HEK293 (cell line): ENCODE measurements at regions not wholly inside any gene's neighbourhood (a gene's known extent, or its start where the extent isn't known, plus 50 kb on each side); places are given as distances from the start of the nearest gene placed in this dataset.

Source experiments
- CTCF ChIA-PET: fragments of 350-600 bp; formaldehyde crosslinking; extraction: SDS; loops from one replicate; lab custom pipeline; 2021; ENCODE audit warnings: antibody characterized with exemption; lab: Yijun Ruan, JAX
- POLR2A ChIA-PET: fragments of 300-600 bp; formaldehyde crosslinking; extraction: SDS; loops from one replicate; lab custom pipeline; 2020; ENCODE audit warnings: antibody characterized with exemption, inconsistent platforms; lab: Yijun Ruan, JAX
- H3K27ac ChIP-seq: fragments of 200-500 bp; sonication (Bioruptor generic); 2 replicates; pipeline ENCODE4 v1.5.1; 2014; ENCODE audit warnings: low read depth, low read length, control low read depth, inconsistent platforms; ENCODE audit errors: extremely low read depth
- H3K36me3 ChIP-seq, 2 experiments: fragments of 200-500 bp in 1 of 2; sonication (Bioruptor generic) in 1 of 2; 1 replicate in 1 of 2; 2 replicates in 1 of 2; pipeline ENCODE4 v1.5.1; 2014 to 2017; ENCODE audit warnings: inconsistent platforms in 2 of 2, low read length in 2 of 2; ENCODE audit not compliant: control insufficient read depth in 2 of 2, insufficient read depth in 1 of 2
- H3K4me1 ChIP-seq: fragments of 200-500 bp; sonication (Bioruptor generic); 2 replicates; pipeline ENCODE4 v1.5.1; 2014; ENCODE audit warnings: mild to moderate bottlenecking, low read length, inconsistent platforms; ENCODE audit not compliant: control insufficient read depth, insufficient read depth
- H3K4me3 ChIP-seq: 2 replicates; pipeline ENCODE4 v1.5.1; 2011; ENCODE audit warnings: low read depth, mild to moderate bottlenecking, control low read depth, low read length, moderate library complexity
- H3K9me3 ChIP-seq: fragments of 200-500 bp; sonication (Bioruptor generic); 2 replicates; pipeline ENCODE4 v1.5.1; 2014; ENCODE audit warnings: low read depth, low read length, inconsistent platforms; ENCODE audit not compliant: control insufficient read depth, insufficient read depth
- BCL11B ChIP-seq: fragments of 450-650 bp; formaldehyde crosslinking; IDR thresholded peaks from 2 replicates; pipeline ENCODE4 v1.5.1; 2016; ENCODE audit warnings: low read depth, missing biosample characterization, missing genetic modification characterization
- PRDM4 ChIP-seq: fragments of 450-650 bp; formaldehyde crosslinking; IDR thresholded peaks from 2 replicates; pipeline ENCODE4 v1.5.1; 2017; ENCODE audit warnings: missing biosample characterization, missing genetic modification characterization
- REST ChIP-seq: fragments of 450-650 bp; formaldehyde crosslinking; IDR thresholded peaks from 2 replicates; pipeline ENCODE4 v1.5.1; 2016; ENCODE audit warnings: missing biosample characterization, missing genetic modification characterization
- ZBTB17 ChIP-seq: fragments of 450-650 bp; formaldehyde crosslinking; IDR thresholded peaks from 2 replicates; pipeline ENCODE4 v1.5.1; 2016; ENCODE audit warnings: missing biosample characterization, missing genetic modification characterization
- ZBTB20 ChIP-seq: fragments of 450-650 bp; formaldehyde crosslinking; IDR thresholded peaks from 2 replicates; pipeline ENCODE4 v1.5.1; 2016; ENCODE audit warnings: missing biosample characterization, missing genetic modification characterization
- ZNF140 ChIP-seq: fragments of 450-650 bp; formaldehyde crosslinking; IDR thresholded peaks from 2 replicates; pipeline ENCODE4 v1.5.1; 2016; ENCODE audit warnings: missing biosample characterization, missing genetic modification characterization
- ZNF148 ChIP-seq: fragments of 450-650 bp; formaldehyde crosslinking; IDR thresholded peaks from 2 replicates; pipeline ENCODE4 v1.5.0; 2017; ENCODE audit warnings: missing biosample characterization, missing genetic modification characterization, borderline replicate concordance
- ZNF354C ChIP-seq: fragments of 450-650 bp; formaldehyde crosslinking; IDR thresholded peaks from 2 replicates; pipeline ENCODE4 v1.5.1; 2016; ENCODE audit warnings: missing biosample characterization, missing genetic modification characterization, low read depth, borderline replicate concordance
- ZNF366 ChIP-seq: fragments of 450-650 bp; formaldehyde crosslinking; conservative IDR thresholded peaks from 2 replicates; pipeline ENCODE4 v1.5.1; 2016; ENCODE audit warnings: missing biosample characterization, missing genetic modification characterization
- ZNF529 ChIP-seq: fragments of 450-650 bp; formaldehyde crosslinking; IDR thresholded peaks from 2 replicates; pipeline ENCODE4 v1.5.1; 2017; ENCODE audit warnings: missing genetic modification characterization, missing biosample characterization; ENCODE audit not compliant: insufficient replicate concordance
- ZNF624 ChIP-seq: fragments of 450-650 bp; formaldehyde crosslinking; IDR thresholded peaks from 2 replicates; pipeline ENCODE4 v1.5.1; 2017; ENCODE audit warnings: missing biosample characterization, missing genetic modification characterization
- ZNF776 ChIP-seq: fragments of 450-650 bp; formaldehyde crosslinking; IDR thresholded peaks from 2 replicates; pipeline ENCODE4 v1.5.0; 2017; ENCODE audit warnings: missing biosample characterization, missing genetic modification characterization, borderline replicate concordance

- H3K36me3 ChIP-seq, result no peaks in the 10 kb centered on the region
- ChIA-PET POLR2A (no interaction called here), CTCF (no interaction called here)
- TF ChIP-seq ZNF140 (tag by site-specific recombination), result no peak
- no peak for TF ChIP-seq REST (tag by site-specific recombination)
- no peak overlapping the region for H3K27ac ChIP-seq
- no peaks in the 10 kb centered on the region for H3K4me1 ChIP-seq
- no peaks in the 10 kb centered on the region for H3K9me3 ChIP-seq
- H3K4me3 ChIP-seq, result no peak overlapping the region
These were observed 77.6 kb upstream of the FOXF1 start for GRCh38 chr16:86432691-86433090.

- H3K9me3 ChIP-seq, result no peaks in the 10 kb centered on the region
- ChIA-PET CTCF (interaction anchor here (0.6 to 1.0 kb wide), 3 partner anchors 81 to 178 kb away, joined by 3 to 6 read pairs (median 3); no protein-coding TSS in a partner anchor), POLR2A (no interaction called here)
- no peaks in the 10 kb centered on the region for H3K4me1 ChIP-seq
- TF ChIP-seq ZNF529 (tag by site-specific recombination) (no peak), ZNF624 (no peak), ZNF354C (no peak), ZBTB20 (tag by site-specific recombination) (peak; percentile 57), PRDM4 (no peak)
- H3K4me3 ChIP-seq, result no peak overlapping the region
- H3K27ac ChIP-seq, result no peak overlapping the region
- H3K36me3 ChIP-seq, result no peaks in the 10 kb centered on the region
These were observed 73.7 kb upstream of the FOXF1 start for GRCh38 chr16:86436466-86437185.

GRCh38 chr16:86437348-86437747, 73.0 kb upstream of the FOXF1 start:
- TF ChIP-seq ZNF148, result 0 out of 2 replicates have a peak, but pooled peaks have one; percentile 16
- TF ChIP-seq ZBTB17, result peak; percentile 92
- 0 out of 2 replicates have a peak, but pooled peaks have one; percentile 56 for TF ChIP-seq ZNF776 (tag by site-specific recombination)
- TF ChIP-seq BCL11B (tag by site-specific recombination), result no peak
- peak; percentile 97 for TF ChIP-seq ZNF366 (tag by site-specific recombination)
- Histone ChIP-seq H3K9me3 (no peaks in the 10 kb centered on the region), H3K4me3 (no peak overlapping the region), H3K27ac (no peak overlapping the region), H3K4me1 (no peaks in the 10 kb centered on the region), H3K36me3 (no peaks in the 10 kb centered on the region)
- ChIA-PET POLR2A (no interaction called here), CTCF (interaction anchor here (0.5 kb wide), 1 partner anchor 33 kb away, joined by 3 read pairs; no protein-coding TSS in a partner anchor)
